GM23338 (cell line): ENCODE measurements at regions not wholly inside any gene's neighbourhood (a gene's known extent, or its start where the extent isn't known, plus 50 kb on each side); places are given as distances from the start of the nearest gene placed in this dataset.

ENCODE experiments used
- CREB1 ChIP-seq: fragments of 250-450 bp; sonication (Bioruptor Pico); IDR thresholded peaks from 2 replicates; pipeline ENCODE4 v1.5.0; 2020; ENCODE audit warnings: low read depth, mild to moderate bottlenecking, moderate library complexity
- CTCF ChIP-seq, 2 experiments: fragments of 200-600 bp in 1 of 2; sonication (generic) in 1 of 2; conservative IDR thresholded peaks; 2 replicates each; pipeline versions ENCODE4 v1.5.1 to v1.6.1; 2016 to 2017; ENCODE audit warnings: antibody characterized with exemption in 2 of 2, low read depth in 2 of 2, mild to moderate bottlenecking in 2 of 2, moderate library complexity in 1 of 2
- EZH2 ChIP-seq: fragments of 200-600 bp; sonication (generic); IDR thresholded peaks from one replicate; pipeline ENCODE4 v1.8.0; 2017; ENCODE audit warnings: antibody characterized with exemption, mild to moderate bottlenecking, low read depth; ENCODE audit not compliant: unreplicated experiment
- EZH2phosphoT487 ChIP-seq: fragments of 200-600 bp; sonication (generic); IDR thresholded peaks from one replicate; pipeline ENCODE4 v1.8.1; 2018; ENCODE audit warnings: antibody characterized with exemption; ENCODE audit not compliant: unreplicated experiment
- JUNB ChIP-seq: IDR thresholded peaks from one replicate; pipeline ENCODE4 v1.6.1; 2016; ENCODE audit warnings: antibody characterized with exemption; ENCODE audit not compliant: unreplicated experiment
- NANOG ChIP-seq: IDR thresholded peaks from 2 replicates; pipeline ENCODE4 v1.6.1; 2016; ENCODE audit warnings: antibody characterized with exemption, borderline replicate concordance
- POLR2AphosphoS5 ChIP-seq: IDR thresholded peaks from 2 replicates; pipeline ENCODE4 v1.6.1; 2016; ENCODE audit warnings: antibody characterized with exemption, low read depth
- REST ChIP-seq: IDR thresholded peaks from one replicate; pipeline ENCODE4 v1.6.1; 2018; ENCODE audit warnings: antibody characterized with exemption; ENCODE audit not compliant: unreplicated experiment
- STAT1 ChIP-seq: IDR thresholded peaks from one replicate; pipeline ENCODE4 v1.6.1; 2016; ENCODE audit warnings: antibody characterized with exemption; ENCODE audit not compliant: unreplicated experiment
- ZNF114 ChIP-seq: fragments of 250-450 bp; sonication (Bioruptor Pico); IDR thresholded peaks from 2 replicates; pipeline ENCODE4 v1.5.0; 2020; ENCODE audit warnings: mild to moderate bottlenecking, moderate library complexity
- ZNF462 ChIP-seq: fragments of 250-450 bp; sonication (Bioruptor Pico); IDR thresholded peaks from 2 replicates; pipeline ENCODE4 v1.5.0; 2020; ENCODE audit warnings: mild to moderate bottlenecking, moderate library complexity

- TF ChIP-seq CTCF (conservative IDR thresholded peaks at IDR 0.05; ENCODE audit: low read depth in 2 of 2) (no peak), EZH2 (no peak), POLR2AphosphoS5 (no peak), REST (no peak), ZNF114 (no peak), NANOG (no peak), JUNB (no peak), CREB1 (CRISPR knock-in tag) (no peak), EZH2phosphoT487 (no peak), ZNF462 (CRISPR knock-in tag) (no peak), STAT1 (no peak)
These were observed 667.8 kb upstream of the MKI67 start for GRCh38 chr10:128793726-128794655.
